ENCODE measurements at regions not wholly inside any gene's neighbourhood (a gene's known extent, or its start where the extent isn't known, plus 50 kb on each side); places are given as distances from the start of the nearest gene placed in this dataset.

- no peak overlapping the region for H3K4me3 Mint-ChIP-seq
- no peaks in the 10 kb centered on the region for H3K4me1 Mint-ChIP-seq (ENCODE audit: low read depth)
These were observed 68.5 kb downstream of the EFNB1 start for GRCh38 chrX:68897118-68897945.

GRCh38 chrX:68896581-68896980, 67.8 kb downstream of the EFNB1 start:
- no peaks in the 10 kb centered on the region for H3K4me1 Mint-ChIP-seq (ENCODE audit: low read depth)
- no peaks in the 10 kb centered on the region for H3K36me3 Mint-ChIP-seq (ENCODE audit: low read depth)
- H3K27ac Mint-ChIP-seq: no peak overlapping the region
- H3K9me3 Mint-ChIP-seq: no peaks in the 10 kb centered on the region
- no peak for DNase-seq
- TF ChIP-seq CTCF (IDR thresholded peaks at IDR 0.05): no peak
- H3K27me3 Mint-ChIP-seq (ENCODE audit: insufficient read depth): peaks cover 26% of the 10 kb centered on the region
- H3K4me3 Mint-ChIP-seq: no peak overlapping the region

More at GRCh38 chrX:68897118-68897945, 68.5 kb downstream of the EFNB1 start:
- Mint-ChIP-seq H3K27ac (no peak overlapping the region), H3K27me3 (ENCODE audit: insufficient read depth) (peaks cover 25% of the 10 kb centered on the region), H3K36me3 (ENCODE audit: low read depth) (no peaks in the 10 kb centered on the region), H3K9me3 (no peaks in the 10 kb centered on the region)
- no peak for TF ChIP-seq CTCF (IDR thresholded peaks at IDR 0.05)
- DNase-seq: no peak

- no peaks in the 10 kb centered on the region for H3K36me3 Mint-ChIP-seq (ENCODE audit: low read depth)
- H3K9me3 Mint-ChIP-seq: no peaks in the 10 kb centered on the region
- no peak overlapping the region for H3K4me3 Mint-ChIP-seq
- no peak overlapping the region for H3K27ac Mint-ChIP-seq
- TF ChIP-seq CTCF (IDR thresholded peaks at IDR 0.05): no peak
- peaks cover 30% of the 10 kb centered on the region for H3K27me3 Mint-ChIP-seq (ENCODE audit: insufficient read depth)
- no peaks in the 10 kb centered on the region for H3K4me1 Mint-ChIP-seq (ENCODE audit: low read depth)
- no peak for DNase-seq
These were observed 67.0 kb downstream of the EFNB1 start for GRCh38 chrX:68895778-68896177.

- Mint-ChIP-seq H3K36me3 (ENCODE audit: low read depth) (no peaks in the 10 kb centered on the region), H3K4me3 (no peak overlapping the region), H3K9me3 (no peaks in the 10 kb centered on the region), H3K4me1 (ENCODE audit: low read depth) (no peaks in the 10 kb centered on the region), H3K27me3 (ENCODE audit: insufficient read depth) (peaks cover 26% of the 10 kb centered on the region), H3K27ac (no peak overlapping the region)
- no peak for TF ChIP-seq CTCF (IDR thresholded peaks at IDR 0.05)
- DNase-seq: no peak
These were observed 66.5 kb downstream of the EFNB1 start for GRCh38 chrX:68895341-68895755.

- no peak for TF ChIP-seq CTCF (IDR thresholded peaks at IDR 0.05)
- no peaks in the 10 kb centered on the region for H3K4me1 Mint-ChIP-seq (ENCODE audit: low read depth)
These were observed 65.9 kb downstream of the EFNB1 start for GRCh38 chrX:68894513-68895340.

More at GRCh38 chrX:68894513-68895340, 65.9 kb downstream of the EFNB1 start:
- Mint-ChIP-seq H3K9me3 (no peaks in the 10 kb centered on the region), H3K27me3 (ENCODE audit: insufficient read depth) (peaks cover 26% of the 10 kb centered on the region), H3K36me3 (ENCODE audit: low read depth) (no peaks in the 10 kb centered on the region), H3K27ac (no peak overlapping the region), H3K4me3 (no peak overlapping the region; the same call in 1 of the 2 replicates)
- DNase-seq: no peak

Data from HFFc6 (cell line).